ENCODE measurements at regions not wholly inside any gene's neighbourhood (a gene's known extent, or its start where the extent isn't known, plus 50 kb on each side); places are given as distances from the start of the nearest gene placed in this dataset.

- no peak for DNase-seq
Measured at GRCh38 chr20:52619671-52620070, 352.5 kb upstream of the TSHZ2 start.

DNA sequence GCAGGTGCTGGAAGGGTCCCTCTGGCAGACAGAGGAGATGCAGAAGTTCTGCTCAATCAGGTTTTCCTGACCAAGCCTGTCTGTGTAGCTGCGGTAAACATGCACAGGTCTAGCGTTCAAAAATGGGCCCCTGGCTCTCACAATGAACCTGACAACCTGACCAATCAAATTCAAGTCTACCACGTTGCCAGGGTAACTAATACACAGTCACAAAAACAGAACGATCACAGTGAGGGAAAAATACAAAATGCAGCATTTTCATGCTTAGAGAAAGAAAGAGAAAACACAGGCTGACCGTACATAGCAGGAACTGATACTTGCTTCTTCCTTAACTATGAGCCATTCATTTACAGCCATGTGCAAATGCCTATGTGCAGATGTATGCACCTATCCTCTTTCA, 353.1 kb upstream of the TSHZ2 start:
- DNase-seq, result no peak

GRCh38 chr20:52616629-52617028, 355.5 kb upstream of the TSHZ2 start:
- no peak for DNase-seq

DNA sequence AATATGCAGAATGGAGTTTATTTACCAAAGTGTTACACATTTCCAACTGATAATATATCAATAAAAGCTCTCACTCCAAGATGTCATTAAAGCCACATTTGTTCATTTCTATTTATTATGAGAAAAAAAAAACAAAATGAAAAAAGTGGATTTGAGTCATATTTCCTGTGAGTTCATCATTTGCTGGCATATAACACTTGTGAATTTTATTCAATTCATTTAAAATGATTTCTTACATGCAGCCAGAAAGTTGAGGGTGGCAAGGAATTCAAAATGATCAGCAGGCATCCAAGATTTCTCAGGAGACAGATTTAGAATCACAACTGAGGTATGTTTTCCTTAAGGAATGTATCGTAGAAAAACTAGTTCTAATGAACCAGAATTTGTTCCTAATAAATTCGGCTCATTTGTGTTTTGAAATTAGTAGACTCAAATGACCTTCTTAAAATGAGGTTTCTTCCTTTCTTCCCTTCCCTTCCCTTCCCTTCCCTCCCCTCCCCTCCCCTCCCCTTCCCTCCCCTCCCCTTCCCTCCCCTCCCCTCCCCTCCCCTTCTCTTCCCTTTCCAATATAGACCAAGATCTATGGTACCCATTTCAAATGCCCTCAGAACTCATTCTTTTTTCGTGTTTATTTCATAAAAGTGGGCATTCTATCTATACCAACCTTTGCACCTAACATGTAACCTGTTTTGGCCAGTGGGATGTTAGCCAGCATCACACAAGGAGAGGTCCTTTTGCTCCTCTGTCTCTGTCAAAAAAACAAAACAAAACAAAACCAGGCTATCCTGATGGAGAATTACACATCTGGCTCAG, 357.9 kb upstream of the TSHZ2 start:
- DNase-seq, result no peak

DNA sequence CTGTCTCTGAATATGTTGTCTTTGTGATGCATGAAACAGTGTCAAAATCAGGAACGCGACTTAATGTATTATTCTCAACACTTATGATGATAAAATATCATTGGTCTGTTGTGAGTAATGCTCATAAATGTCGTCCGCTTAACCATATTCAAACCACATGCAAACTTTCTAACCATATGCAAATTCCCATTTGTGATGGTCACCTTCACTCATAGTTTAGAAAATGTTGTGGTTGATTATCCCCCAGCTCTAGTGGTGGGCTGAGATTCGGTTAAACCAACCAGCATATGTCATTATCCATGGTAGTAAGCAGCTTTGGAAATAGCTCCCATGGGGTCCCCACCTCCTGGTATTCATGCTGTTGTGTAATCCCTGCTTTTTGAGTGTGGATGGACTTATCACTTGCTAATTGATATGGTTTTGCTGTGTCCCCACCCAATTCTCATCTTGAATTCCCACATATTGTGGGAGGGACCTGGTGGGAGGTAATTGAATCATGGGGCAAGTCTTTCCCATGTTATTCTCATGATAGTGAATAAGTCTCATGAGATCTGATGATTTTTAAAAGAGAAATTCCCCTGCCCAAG, 360.0 kb upstream of the TSHZ2 start:
- DNase-seq, result no peak

DNA sequence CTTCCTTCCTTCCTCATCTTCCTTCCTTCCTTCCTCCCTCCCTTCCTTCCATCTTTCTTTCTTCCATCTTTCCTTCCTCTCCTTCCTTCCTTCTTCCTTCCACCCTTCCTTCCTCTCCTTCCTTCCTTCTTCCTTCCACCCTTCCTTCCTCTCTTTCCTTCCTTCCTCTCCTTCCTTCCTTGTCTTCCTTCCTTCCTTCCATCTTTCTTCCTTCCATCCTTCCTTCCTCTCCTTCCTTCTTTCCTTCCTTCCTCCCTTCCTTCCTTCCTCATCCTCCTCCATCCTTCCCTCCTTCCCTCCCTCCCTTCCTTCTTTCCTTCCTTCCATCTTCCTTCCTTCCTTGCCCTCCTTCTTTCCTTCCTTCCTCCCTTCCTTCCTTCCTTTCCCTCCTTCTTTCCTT, 361.4 kb upstream of the TSHZ2 start:
- no peak for DNase-seq

- DNase-seq, result no peak
Measured at GRCh38 chr20:52601295-52601971, 370.7 kb upstream of the TSHZ2 start.

- no peak for DNase-seq
Measured at GRCh38 chr20:52596256-52596655, 375.9 kb upstream of the TSHZ2 start.

- no peak for DNase-seq
Measured at GRCh38 chr20:52595518-52595917, 376.6 kb upstream of the TSHZ2 start.

- DNase-seq, result no peak
Measured at GRCh38 chr20:52593654-52594053, 378.5 kb upstream of the TSHZ2 start.

- no peak for DNase-seq
Measured at GRCh38 chr20:52592567-52592966, 379.6 kb upstream of the TSHZ2 start.

DNA sequence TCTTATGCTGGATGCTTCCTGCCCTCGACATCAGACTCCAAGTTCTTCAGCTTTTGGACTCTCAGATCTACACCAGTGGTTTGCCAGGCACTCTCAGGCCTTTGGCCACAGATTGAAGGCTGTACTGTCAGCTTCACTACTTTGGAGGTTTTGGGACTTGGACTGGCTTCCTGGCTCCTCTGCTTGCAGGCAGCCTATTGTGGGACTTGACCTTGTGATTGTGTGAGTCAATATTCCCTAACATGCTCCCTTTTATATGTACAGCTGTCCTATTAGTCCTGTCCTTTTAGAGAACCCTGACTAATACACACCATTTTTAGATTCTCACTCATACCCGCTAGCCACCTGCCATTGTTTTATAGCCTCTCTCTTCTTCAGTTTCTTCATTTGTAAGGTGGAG, 382.1 kb upstream of the TSHZ2 start:
- DNase-seq, result no peak

- no peak for DNase-seq
Measured at GRCh38 chr20:52589251-52589812, 382.8 kb upstream of the TSHZ2 start.

- DNase-seq, result no peak
Measured at GRCh38 chr20:52586660-52587059, 385.5 kb upstream of the TSHZ2 start.

GRCh38 chr20:52585333-52585732, 386.8 kb upstream of the TSHZ2 start:
- DNase-seq, result no peak

DNA sequence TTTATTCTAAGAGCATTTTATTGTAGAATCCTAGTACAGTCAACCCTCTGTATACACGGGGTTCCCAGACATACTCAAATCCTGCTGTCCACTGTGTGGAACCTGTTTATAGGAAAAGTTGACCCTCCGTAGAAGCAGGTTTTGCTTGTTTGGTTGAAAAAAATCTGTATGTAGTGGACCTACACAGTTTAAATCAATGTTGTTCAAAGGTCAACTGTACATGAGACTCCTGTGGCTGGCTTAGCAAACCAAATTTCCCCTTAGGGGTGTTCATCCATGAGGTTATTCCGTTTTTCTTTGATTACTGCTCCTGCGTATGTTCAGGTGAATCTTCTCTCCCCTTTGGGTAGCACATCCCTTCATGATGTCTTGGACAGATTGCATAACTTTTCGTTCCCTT, 387.0 kb upstream of the ZFP64 start:
- no peak for DNase-seq

- DNase-seq, result no peak
Measured at GRCh38 chr20:52577696-52578095, 386.1 kb upstream of the ZFP64 start.

DNA sequence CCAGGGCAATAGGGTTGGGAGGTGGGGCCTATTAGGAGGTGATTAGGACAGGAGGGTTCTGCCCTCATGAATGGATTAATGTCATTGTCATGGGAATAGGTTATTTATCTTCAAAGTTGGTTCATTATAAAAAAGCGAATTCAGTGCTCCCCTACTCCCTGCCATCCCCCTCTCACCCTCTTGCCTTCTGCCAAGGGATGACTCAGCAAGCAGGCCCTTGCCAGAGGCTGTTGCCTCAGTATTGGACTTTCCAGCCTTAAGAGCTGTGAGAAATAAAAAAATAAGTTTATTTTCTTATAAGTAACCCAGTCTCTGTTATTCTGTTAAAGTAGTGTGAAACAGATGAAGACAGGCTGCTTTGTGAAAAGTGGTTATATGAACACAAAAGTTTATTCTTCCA, 381.1 kb upstream of the ZFP64 start:
- DNase-seq, result no peak

DNA sequence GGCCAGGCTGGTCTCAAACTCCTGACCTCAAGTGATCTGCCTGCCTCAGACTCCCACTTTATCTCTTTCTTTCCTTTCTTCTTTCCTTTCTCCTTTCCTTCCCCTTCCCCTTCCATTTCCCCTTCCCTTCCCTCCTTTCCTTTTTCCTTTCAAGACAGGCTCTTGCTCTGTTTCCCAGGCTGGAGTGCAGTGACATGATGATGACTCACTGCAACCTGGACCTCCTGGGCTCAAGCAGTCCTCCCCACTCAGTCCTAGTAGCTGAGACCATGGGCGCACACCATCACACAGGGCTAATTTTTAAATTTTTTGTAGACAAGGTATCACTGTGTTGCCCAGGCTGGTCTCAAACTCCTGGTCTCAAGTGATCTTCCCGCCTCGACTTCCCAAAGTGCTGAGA, 377.6 kb upstream of the ZFP64 start:
- no peak for DNase-seq

DNA sequence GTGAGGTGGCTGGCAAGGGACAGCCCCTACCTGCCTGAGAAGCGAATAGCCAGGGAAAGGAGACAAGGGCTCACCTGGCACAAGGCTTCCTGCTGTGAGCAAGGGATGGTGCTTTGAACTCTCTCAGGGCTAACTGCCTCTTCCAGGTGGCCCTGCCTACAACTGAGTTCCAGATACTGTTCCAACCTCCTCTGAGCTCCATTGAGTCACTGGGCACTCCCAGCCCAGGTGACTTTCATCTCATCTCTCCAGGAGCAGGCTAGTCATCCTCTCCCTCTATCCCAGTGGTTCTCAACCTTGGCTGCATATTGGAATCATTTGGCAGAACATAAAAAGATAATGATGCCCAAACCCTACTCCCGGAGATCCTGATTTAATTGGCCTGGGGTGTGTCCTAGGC, 374.0 kb upstream of the ZFP64 start:
- DNase-seq, result no peak

GRCh38 chr20:52564594-52564993, 373.0 kb upstream of the ZFP64 start:
- no peak for DNase-seq

- DNase-seq, result no peak
Measured at GRCh38 chr20:52552181-52552872, 360.7 kb upstream of the ZFP64 start.

DNA sequence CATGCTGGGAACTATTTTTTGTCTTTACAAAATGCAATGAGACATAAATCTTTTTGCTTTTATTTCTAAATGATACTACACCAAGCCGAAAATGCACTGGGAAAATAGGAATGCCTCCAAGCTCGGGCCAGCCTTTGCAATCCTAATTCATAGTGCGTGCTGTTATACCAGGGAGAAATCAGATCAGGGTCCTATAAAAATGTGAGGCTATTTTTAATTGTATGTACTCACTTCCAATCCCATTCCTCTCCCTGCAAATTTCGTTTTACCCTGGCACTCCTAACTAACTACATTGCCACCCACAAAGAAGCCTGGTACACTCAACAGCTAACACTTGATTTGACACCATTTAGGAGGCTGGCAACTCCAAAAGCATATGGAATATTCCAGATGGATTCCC, 350.6 kb upstream of the ZFP64 start:
- no peak for DNase-seq
